ENCODE measurements at regions not wholly inside any gene's neighbourhood (a gene's known extent, or its start where the extent isn't known, plus 50 kb on each side); places are given as distances from the start of the nearest gene placed in this dataset.

GRCh38 chr5:147045290-147045689 is 166.7 kb upstream of the PPP2R2B start:
- no TSS peak for BruUV-seq (replicated peaks)
- Histone ChIP-seq H3K27me3 (ENCODE audit: control insufficient read depth in 2 of 2, insufficient read depth in 2 of 2, low read length in 2 of 2) (no peaks in the 10 kb centered on the region), H3K4me1 (ENCODE audit: control insufficient read depth, extremely low read depth, insufficient read depth, low read length) (no peaks in the 10 kb centered on the region), H2AFZ (ENCODE audit: low read depth, low read length) (no peak overlapping the region), H4K20me1 (replicated peaks; ENCODE audit: control insufficient read depth, extremely low read depth, insufficient read depth, low read length) (no peaks in the 10 kb centered on the region), H3K36me3 (ENCODE audit: control insufficient read depth in 2 of 2, extremely low read depth in 1 of 2, insufficient read depth in 2 of 2, low read length in 2 of 2) (no peaks in the 10 kb centered on the region), H3K9me3 (replicated peaks; ENCODE audit: control insufficient read depth, insufficient read depth, low read length) (no peaks in the 10 kb centered on the region), H3K9me1 (replicated peaks; ENCODE audit: control insufficient read depth, extremely low read depth, insufficient read depth, low read length) (no peaks in the 10 kb centered on the region), H3K27ac (ENCODE audit: insufficient read depth, low read depth, low read length) (no peak overlapping the region), H3K79me2 (ENCODE audit: control insufficient read depth, insufficient read depth, low read length) (no peaks in the 10 kb centered on the region), H3K4me2 (ENCODE audit: insufficient read depth, low read length) (no peak overlapping the region), H3K4me3 (replicated peaks in 1 of 3; ENCODE audit: insufficient read depth in 1 of 3, low read depth in 1 of 3, low read length in 3 of 3) (no peak overlapping the region), H3K9ac (replicated peaks; ENCODE audit: extremely low read depth, insufficient read depth, low read length) (no peak overlapping the region)
- ChIA-PET POLR2A (no interaction called here), CTCF (no interaction called here)
- DNase-seq (ENCODE audit: low read depth, low spot score) (no peak), FAIRE-seq (no peak)
- dilution Hi-C loops (cut with MboI; ENCODE audit: extremely low pct_ligation_motif_present, low sequenced_read_pairs) = no loop called here
- intact Hi-C loops (cut with micrococcal nuclease) = no loop called here
- no peak for TF ChIP-seq POLR2AphosphoS5 (IDR thresholded peaks at IDR 0.05; ENCODE audit: insufficient read depth, low read depth, low read length)
- TF ChIP-seq, protein P1, sequence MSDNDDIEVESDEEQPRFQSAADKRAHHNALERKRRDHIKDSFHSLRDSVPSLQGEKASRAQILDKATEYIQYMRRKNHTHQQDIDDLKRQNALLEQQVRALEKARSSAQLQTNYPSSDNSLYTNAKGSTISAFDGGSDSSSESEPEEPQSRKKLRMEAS (IDR thresholded peaks at IDR 0.05; ENCODE audit: insufficient read depth, insufficient read length) = no peak
- TF ChIP-seq CTCF (IDR thresholded peaks at IDR 0.05; ENCODE audit: extremely low read depth in 1 of 2, insufficient read depth in 1 of 2, low read depth in 1 of 2, low read length in 2 of 2) = no peak
- no peak for TF ChIP-seq FOS (IDR thresholded peaks at IDR 0.05; ENCODE audit: borderline replicate concordance, insufficient read depth, low read length)
- no peak for TF ChIP-seq GATA2 (IDR thresholded peaks at IDR 0.05; ENCODE audit: insufficient read depth, insufficient read length, low read depth, low read length)
- no peak for TF ChIP-seq JUN (IDR thresholded peaks at IDR 0.05; ENCODE audit: borderline replicate concordance, insufficient read depth, insufficient read length, low read depth)
- TF ChIP-seq MYC (IDR thresholded peaks at IDR 0.05; ENCODE audit: low read depth, low read length) = no peak

All from endothelial cell of umbilical vein (primary cell).